ENCODE measurements at regions not wholly inside any gene's neighbourhood (a gene's known extent, or its start where the extent isn't known, plus 50 kb on each side); places are given as distances from the start of the nearest gene placed in this dataset.

GRCh38 chr4:143083756-143084472 is 100.8 kb upstream of the USP38 start:
- no peak for DNase-seq

- DNase-seq, result no peak
These were observed 100.2 kb upstream of the USP38 start for GRCh38 chr4:143084566-143084965.

DNA sequence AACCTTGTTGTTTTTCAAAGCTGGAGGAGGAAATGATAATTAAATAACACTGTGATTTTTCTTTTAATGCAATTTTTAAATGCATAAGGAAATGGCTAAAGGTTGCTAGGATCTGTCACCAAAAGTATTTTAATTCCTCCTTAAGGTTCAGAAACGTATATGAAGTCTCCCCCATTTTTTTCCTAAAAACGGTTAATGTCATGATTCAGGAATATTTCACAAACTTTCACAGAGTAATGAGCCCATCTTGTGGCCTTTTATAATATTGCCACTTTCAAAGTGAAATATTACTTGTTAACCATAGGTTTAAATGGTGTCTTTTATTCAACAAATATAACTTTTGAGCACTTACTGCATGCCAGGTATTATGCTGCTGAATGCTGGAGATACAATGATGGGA is 99.5 kb upstream of the USP38 start:
- no peak for DNase-seq

GRCh38 chr4:143085659-143086058 is 99.1 kb upstream of the USP38 start:
- no peak for DNase-seq

- no peak for DNase-seq
These were observed 95.4 kb upstream of the USP38 start for GRCh38 chr4:143089291-143089690.

DNA sequence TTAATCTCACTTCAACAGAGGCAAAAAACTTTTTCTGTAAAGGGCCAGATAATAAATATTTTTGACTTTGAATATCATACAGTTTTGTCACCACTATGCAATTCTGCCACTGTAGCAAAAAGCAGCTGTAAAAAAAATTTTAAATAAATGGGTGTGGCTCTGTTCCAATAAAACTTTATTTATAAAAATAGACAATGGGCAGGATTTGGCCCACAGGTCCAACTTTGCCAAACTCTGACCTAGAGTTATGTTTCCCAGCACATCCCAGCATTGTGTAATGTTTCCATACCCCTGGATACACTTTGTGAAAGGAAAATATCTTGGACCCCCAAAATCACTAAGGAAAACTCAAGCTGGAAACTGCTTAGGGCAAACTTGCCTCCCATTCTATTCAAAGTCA is 94.9 kb upstream of the USP38 start:
- DNase-seq, result no peak

DNA sequence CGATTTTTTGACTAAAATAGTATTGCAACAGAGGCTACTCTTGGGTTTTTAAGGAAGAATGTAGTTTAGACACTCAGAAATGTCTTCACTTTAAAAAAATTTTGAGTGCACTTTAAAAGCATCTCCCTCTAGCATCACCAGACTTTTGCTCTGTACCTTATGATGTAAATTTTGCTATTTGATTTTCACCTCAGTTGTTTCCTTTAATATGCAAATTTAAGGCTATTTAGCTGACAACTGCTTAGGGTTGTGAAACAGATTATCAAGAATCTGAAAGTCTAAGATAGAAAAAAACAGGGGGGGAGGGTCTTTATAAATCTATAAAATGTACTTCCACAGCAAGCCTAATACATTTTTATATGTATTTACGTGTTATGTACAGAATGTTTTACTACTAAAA is 92.9 kb upstream of the USP38 start:
- DNase-seq, result no peak

DNA sequence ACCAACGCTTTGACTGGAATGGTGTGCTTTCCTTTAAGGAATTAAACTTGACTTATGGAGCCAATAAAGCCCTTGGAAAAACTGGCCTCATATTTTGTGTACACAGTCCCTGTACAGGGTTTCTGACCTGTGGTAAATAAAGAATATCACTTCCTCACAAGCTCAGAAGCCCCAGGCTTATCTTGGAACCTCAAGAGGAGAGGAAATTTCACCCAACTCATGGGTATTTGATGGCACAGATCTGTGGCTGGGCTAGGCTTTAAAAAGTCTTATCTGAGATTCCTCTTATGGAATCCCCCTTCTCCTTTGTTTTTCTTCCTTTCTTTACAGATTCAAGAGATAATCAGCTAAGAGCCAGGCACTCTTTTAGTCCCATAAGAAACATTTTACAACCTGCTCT is 89.3 kb upstream of the USP38 start:
- no peak for DNase-seq

- no peak for DNase-seq
These were observed 87.0 kb upstream of the USP38 start for GRCh38 chr4:143097751-143098150.

DNA sequence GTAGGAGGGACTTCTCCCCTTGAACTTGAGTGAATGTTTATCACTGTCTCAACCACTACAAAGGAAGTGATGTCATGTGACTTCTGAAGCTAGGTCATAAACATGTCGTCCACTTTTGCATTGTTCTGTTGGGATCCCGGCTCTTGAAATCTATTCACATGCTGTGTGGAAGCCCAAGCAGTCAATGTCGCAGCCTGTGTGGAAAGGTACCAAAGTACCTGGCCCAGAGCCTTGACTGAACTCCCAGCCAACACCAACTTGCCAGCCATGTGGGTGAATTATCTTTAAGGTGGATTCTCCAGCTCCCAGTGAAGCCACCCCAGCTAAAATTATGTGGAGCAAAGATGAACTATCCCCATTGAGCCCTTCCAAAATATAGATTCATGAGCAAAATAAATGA is 85.0 kb upstream of the USP38 start:
- DNase-seq, result no peak

GRCh38 chr4:143109376-143109775 is 75.3 kb upstream of the USP38 start:
- DNase-seq, result no peak

- DNase-seq, result no peak
These were observed 66.1 kb upstream of the USP38 start for GRCh38 chr4:143118663-143119062.

GRCh38 chr4:143127621-143128020 is 57.1 kb upstream of the USP38 start:
- DNase-seq, result peak; percentile 66

DNA sequence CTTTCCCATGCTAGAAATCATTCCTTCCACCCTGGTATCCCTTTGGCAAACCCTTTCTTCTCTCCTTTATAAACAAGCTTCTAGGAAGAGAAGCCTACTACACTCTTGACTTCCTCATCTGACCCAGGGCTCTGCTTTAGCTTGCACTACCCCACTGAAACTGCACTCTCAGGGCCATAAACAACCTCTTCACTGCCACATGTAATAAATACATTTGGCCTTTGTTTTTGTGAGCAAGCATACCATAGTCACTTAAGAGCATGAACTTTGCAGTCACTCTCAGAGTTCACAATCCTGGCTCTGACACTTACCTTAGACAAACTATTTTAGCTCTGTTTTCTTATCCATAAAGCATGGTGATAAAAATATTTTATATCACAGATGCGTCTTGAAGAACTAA is 50.7 kb upstream of the USP38 start:
- DNase-seq, result no peak

Data from NCI-H69 (cell line).